NOMO-1 treated with DMSO at 0.1 percent for 48 hours (cell line): ENCODE measurements at regions not wholly inside any gene's neighbourhood (a gene's known extent, or its start where the extent isn't known, plus 50 kb on each side); places are given as distances from the start of the nearest gene placed in this dataset.
A peak's percentile ranks its signal among the peaks of the same experiment; 100 is the strongest.

Experiments
- DNase-seq: peaks from one replicate; lab custom pipeline; 2025; ENCODE audit not compliant: unreplicated experiment; lab: John Stamatoyannopoulos, UW

DNA sequence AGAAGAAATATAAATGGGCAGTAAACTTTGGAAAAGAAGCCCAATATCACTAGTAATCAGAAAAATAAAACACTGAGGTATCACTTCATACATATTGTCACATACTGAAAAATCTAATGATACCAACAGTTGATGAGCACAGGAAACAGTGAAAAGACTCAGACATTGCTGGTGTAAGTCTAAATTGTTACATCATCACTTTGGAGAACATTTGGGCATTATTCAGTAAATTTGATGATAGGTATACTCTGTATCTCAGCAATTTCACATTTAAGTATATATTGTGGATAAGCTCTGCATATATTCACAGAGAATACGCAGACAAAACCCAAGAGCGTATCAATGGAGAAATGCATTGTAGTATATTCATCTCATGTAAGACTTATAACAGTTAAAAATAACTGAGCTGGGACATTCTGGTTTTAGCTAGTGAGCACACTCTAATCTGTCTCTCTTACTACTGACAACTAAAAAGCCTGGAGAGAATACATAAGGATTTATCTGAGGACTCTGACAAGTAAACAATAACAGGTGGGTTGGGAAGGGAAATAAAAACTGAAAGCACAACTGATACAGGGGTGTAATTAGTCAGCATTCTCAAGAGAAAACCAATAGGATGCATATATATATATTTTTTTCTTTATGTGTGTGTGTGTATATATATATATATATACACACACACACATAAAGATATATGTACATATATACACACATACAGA, 212.7 kb upstream of the JUN start:
- DNase-seq: no peak

GRCh38 chr1:58997060-58997411, 213.2 kb upstream of the JUN start:
- no peak for DNase-seq

DNA sequence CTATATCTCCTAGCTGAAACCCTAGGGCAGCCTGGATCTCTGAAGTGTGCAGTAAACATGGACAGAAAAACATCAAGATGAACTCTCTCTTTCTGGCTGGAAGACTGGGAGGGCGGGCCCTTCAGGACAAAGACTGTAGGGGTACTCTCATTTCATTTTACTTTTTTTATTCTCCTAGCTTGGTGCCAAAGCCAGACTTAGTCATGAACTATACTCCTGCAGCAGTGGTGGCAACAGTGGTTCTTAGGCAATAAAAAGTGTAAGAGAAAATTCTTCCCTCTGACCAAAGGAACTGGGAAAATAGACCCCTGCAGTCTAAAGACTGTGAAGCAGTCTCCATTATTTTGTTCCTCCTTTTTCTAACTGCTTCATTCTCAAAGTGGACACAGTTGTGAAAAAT, 213.8 kb upstream of the JUN start:
- no peak for DNase-seq

- no peak for DNase-seq
Observed at GRCh38 chr1:58999676-59000075, 215.8 kb upstream of the JUN start.

GRCh38 chr1:59004755-59005154, 220.9 kb upstream of the JUN start:
- peak; percentile 72 for DNase-seq

DNA sequence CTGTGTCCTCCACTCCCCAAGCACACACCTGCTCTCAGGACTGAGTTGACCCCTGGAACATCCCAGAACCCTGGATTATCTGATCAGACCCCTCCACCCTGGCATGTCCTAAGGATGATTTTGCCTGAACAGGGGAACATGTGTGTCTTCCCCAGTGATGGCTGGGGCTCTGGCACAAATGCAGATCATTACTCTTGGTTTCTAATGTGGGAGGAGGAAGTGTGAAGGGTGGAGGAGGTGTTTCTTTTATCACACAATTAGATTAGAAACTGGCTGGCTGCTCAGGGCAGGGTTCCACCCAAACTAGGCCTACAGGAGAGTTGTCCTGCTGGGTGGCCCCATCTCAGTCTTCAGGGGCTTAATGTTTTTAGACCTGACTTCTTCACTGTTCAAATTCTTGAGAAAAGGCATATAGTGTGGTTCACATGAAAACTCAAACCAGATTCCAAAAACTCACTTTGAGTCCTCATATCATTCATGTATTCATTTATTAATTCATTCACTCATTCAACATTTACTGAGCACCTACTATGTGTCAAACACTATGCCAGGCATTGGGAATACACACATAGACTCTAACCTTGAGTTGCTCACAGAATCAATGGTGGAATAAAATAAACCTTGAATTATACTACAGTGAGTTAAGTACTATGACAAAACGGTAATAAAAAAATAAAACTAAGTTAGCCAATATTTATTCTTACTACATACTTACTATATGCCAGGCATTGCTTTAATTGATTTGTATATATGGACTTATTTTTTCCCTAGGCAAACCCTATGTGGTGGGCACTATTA, 221.8 kb upstream of the JUN start:
- DNase-seq: peak; percentile 6

- DNase-seq: no peak
Observed at GRCh38 chr1:59006289-59006658, 222.4 kb upstream of the JUN start.

DNA sequence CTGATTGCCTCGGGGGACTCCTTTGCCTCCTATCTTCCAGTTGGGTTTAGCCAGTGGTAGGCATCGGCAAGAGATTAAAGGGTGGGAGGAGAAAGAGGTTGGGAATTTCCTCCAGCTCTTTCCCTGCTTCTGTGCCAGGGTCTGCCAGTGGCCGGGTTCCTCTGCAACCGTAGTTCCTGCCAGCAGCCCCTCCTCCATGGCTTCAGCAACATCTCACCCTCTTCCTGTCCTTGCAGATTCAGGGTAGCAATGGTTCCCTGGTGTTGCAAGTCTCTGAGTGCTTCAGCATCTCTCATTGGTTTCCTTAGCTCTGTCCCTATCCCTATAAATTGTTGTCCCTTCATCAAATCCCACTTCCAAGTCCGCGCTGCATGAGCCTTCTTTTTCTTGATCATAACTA, 223.1 kb upstream of the JUN start:
- no peak for DNase-seq

GRCh38 chr1:59007429-59007819, 223.6 kb upstream of the JUN start:
- peak; percentile 36 for DNase-seq

DNA sequence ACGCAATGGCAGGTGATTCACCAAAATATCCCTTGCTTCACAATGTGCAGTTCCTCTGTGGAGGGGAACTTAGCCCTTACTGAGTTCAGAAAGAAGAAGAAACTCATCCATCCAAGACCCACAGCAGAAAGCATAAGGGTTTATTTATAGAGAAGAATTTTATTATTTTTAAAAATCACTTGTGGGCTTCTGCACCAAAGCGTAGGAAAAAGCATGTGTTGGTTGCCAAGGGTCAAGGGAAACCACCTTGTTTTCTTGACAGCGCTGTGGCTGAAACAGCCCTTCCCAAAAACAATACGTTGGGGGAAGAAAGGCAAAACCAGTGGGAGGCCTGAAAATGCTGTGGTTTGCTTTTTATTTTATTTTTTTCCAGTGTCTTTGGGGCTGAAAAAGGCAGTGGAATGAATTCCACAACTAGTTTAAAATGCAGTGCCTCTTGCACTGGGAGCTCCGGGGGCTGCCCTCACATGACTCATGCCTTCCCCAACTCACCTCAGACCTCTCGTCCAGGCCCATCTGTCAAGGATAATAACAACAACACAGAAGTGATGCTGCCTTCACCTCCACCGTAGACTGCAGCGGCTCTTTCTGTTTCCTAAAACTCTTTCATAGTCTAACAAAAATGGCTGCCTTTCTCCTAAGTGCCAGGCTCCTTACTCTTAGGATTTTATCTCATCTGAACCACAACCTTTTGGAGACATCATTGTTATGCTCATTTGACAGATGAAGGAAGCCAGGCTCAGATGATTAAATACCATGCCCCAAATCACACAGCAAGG, 224.2 kb upstream of the JUN start:
- DNase-seq: peak; percentile 36

GRCh38 chr1:59008599-59009347, 224.9 kb upstream of the JUN start:
- DNase-seq: no peak

DNA sequence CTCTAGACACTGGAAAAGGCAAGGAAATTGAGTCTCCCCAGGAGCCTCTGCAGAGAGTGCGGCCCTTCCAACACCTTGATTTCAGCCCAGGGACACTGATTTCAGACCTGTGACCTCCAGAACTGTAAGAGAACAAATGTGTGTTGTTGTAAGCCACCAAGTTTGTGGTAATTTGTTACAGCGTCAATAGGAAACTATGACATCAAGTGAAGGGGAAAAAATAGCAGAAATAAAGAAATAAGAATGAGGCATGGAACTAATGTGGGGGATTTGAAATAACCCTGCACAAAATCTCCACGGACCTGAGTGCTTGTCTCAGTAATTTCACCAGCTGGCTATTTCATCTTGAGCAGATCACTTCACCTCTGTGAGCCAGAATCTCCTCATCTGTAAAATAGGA, 227.8 kb upstream of the JUN start:
- DNase-seq: no peak

DNA sequence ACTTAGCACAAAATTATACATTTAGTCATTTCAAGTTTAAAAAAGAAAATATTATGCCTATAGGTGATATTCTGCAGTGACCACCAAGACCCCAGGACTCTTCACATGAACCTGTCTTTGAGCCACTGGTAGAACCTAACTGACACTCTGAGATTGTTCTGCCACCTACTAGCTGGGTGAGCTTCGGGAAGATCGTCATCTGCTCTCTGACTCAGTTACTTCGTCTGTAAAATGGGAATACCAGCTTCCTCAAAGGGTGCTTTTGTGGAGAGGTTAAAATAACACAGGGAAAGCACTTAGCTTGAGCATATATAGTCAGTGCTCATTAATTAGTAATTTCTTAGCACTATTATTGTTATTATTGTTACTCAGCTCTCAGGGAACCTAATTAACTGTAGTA, 228.5 kb upstream of the JUN start:
- DNase-seq: no peak

DNA sequence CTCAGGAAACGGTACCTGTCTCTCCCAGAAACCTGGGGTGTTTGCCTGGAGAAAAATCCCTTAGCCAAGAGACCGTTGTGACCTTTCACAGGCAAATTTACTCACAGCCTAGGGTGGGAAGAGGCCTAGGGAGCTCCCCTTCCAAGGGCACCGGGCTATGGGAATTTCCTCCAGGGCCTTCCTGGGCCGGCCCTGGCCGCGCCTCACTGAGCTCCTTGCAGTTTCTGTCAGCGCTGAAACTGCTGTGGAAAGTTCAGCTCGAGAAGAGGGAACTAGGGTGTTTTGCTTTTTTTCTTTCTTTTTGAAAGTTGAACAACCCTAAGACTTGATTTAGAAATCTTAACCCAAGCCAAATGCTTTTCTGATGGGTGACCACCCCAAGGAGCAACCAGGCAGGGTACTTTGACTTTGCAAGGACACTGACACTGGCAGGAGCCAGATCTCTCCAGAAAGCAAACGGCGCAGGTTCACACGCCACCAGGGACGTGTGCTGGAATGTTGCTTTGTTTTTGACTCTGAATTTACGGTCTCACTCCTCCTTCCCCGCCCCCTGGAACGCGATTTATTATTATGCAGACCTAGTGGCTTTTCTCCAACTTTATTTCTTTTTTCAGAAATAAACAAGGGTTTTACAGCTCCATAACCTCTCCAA, 229.6 kb upstream of the JUN start:
- no peak for DNase-seq

DNA sequence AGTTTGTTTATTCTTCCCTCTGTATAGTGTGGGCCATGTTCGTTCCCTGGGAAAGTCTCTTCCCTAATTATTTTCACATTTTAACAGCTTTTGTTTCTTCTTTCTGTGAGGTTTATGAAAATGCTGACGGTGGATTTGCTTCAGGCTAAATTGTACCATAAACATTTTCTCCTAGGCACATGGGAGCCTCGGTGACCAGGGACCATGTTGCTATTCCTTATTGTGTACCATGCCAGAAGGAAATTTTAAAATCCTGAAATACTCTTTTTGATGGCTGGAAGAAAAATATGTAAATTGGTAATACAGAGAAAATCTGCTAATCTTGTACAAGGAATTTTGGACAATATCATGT, 230.1 kb upstream of the JUN start:
- DNase-seq: no peak

DNA sequence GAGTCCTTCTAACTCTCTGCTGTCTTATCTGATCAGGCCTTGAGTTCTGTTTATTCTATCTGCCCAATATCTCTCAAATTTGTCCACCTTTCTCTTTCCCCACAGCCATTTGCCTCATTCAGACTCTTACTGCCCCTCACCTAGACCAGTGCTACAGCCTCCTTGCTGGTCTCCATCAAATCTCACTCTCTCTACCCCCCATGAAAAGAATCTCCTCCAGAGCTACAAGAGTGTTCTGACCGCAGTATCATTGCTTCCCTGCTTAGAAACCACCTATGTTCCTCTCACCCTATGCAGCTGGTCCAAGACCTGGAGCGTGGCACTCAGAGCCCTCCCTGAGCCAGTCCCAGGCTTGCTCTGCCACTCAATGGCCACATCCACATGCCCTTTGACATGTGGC, 231.0 kb upstream of the JUN start:
- DNase-seq: no peak

DNA sequence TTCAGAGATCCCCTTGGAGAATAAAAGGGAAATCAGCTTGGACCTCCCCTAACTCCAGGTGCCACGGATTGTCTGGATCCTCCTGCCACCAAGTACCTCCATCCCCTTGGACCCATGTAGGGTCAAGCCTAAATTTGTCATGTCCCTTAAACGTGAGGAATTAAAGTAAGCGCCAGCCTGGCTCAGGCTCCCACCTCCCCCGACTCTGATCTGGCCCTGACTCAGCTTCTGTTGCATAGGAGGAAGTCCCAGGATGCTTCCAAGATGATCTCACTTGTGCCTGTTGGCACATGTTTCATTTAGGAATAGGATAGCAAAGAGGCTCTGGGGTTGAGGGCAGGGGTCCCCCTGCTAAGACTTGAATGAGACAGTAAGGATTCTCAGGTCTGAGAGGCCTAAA, 231.9 kb upstream of the JUN start:
- DNase-seq: no peak

DNA sequence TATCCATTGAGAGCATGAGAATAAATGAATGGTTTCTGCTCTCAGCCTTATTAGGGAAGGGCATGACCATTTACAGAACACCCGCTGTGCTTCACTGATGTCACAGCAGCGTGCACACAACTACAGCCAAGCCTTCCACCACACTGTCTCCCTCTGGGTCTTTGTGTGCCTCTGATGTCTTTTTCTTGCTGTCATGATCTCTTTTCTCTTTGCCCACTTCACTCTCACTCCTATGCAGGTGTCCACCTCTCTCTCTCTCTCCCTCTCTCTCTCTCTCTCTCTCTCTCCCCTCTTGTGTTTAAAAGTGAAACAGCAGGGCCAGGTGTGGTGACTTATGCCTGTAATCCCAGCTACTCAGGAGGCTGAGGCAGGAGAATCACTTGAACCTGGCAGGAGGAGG, 232.5 kb upstream of the JUN start:
- DNase-seq: no peak

GRCh38 chr1:59017501-59018231, 233.8 kb upstream of the JUN start:
- DNase-seq: peak; percentile 36

DNA sequence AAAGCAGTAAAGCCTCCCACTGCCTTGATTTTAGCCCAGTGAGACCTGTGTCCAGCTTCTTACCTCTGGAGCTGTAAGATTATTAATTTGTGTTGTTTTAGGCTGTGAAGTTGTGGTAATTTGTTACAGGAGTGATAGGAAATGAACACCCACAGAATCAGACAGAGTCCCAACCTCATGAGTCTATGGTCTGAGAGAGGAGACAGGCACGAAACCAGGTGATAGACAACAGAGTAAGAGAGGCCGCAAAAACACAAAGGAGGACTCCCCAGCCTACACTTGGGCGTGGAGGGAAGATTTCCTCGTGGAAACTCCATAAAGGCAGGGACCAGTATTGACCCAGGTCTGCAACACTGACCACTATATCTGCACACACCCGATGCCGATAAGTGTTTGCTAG, 234.6 kb upstream of the JUN start:
- no peak for DNase-seq
